ENCODE measurements at regions not wholly inside any gene's neighbourhood (a gene's known extent, or its start where the extent isn't known, plus 50 kb on each side); places are given as distances from the start of the nearest gene placed in this dataset.

DNA sequence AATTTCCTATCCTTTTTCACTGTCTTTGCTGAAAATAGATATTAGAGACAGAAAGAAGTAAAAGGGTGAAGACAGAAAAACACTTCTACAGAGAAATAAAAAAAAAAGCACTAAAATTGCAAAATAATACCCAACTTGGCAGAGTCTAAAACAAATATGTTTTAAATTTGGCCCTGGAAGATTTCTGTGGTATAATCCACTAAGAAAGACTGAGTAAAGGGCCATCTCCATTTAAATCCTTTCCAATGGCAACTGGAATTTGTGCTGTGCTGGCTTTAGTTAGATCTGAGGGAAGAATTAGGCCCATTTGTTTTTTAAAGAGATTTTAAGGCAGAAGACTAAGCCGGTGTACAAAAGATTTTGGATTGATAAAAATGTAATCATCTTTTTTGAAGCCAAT lies 321.2 kb downstream of the GJA1 start:
- Histone ChIP-seq H3K4me3 (no peak overlapping the region), H3K36me3 (no peaks in the 10 kb centered on the region), H3K27me3 (no peaks in the 10 kb centered on the region), H3K4me1 (peaks cover 28% of the 10 kb centered on the region), H3K9me3 (no peaks in the 10 kb centered on the region), H3K27ac (peak overlapping the region; percentile 68)
- DNase-seq (ENCODE audit: extremely low spot score in 2 of 2), result no peak
- intact Hi-C loops (cut with DNase I), result no loop called here
- TF ChIP-seq POLR2AphosphoS5 (IDR thresholded peaks at IDR 0.05; ENCODE audit: insufficient read depth in 1 of 2, low read depth in 1 of 2) (no peak), POLR2A (IDR thresholded peaks at IDR 0.05) (no peak)
- TF ChIP-seq, protein P1, sequence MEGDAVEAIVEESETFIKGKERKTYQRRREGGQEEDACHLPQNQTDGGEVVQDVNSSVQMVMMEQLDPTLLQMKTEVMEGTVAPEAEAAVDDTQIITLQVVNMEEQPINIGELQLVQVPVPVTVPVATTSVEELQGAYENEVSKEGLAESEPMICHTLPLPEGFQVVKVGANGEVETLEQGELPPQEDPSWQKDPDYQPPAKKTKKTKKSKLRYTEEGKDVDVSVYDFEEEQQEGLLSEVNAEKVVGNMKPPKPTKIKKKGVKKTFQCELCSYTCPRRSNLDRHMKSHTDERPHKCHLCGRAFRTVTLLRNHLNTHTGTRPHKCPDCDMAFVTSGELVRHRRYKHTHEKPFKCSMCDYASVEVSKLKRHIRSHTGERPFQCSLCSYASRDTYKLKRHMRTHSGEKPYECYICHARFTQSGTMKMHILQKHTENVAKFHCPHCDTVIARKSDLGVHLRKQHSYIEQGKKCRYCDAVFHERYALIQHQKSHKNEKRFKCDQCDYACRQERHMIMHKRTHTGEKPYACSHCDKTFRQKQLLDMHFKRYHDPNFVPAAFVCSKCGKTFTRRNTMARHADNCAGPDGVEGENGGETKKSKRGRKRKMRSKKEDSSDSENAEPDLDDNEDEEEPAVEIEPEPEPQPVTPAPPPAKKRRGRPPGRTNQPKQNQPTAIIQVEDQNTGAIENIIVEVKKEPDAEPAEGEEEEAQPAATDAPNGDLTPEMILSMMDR (IDR thresholded peaks at IDR 0.05), result no peak

DNA sequence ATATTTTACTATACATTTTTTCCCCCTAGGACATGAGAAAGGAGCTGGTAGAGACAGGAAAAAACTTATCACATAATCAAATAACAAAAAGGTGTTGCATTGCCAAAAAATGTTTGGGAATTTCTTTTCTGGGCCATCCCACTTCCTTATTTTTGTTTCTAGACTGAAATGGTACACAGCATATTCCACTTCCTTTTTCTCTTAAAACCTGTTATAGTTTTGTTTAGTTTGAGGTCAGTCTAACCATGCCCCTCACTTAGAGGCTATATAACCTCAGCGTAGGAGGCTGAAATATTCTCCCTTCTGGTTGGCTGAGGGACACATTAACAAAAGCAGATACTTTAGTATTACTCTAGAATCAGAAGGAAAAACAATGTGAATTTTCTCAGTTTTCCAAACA lies 323.9 kb downstream of the GJA1 start:
- no peaks in the 10 kb centered on the region for H3K27me3 ChIP-seq
- H3K36me3 ChIP-seq, result no peaks in the 10 kb centered on the region
- intact Hi-C loops (cut with DNase I), result no loop called here
- no peaks in the 10 kb centered on the region for H3K9me3 ChIP-seq
- no peak for DNase-seq (ENCODE audit: extremely low spot score in 2 of 2)
- TF ChIP-seq, protein P1 (IDR thresholded peaks at IDR 0.05), result no peak
- H3K4me3 ChIP-seq, result no peak overlapping the region
- H3K4me1 ChIP-seq, result peaks cover 28% of the 10 kb centered on the region
- H3K27ac ChIP-seq, result peak overlapping the region; percentile 18

DNA sequence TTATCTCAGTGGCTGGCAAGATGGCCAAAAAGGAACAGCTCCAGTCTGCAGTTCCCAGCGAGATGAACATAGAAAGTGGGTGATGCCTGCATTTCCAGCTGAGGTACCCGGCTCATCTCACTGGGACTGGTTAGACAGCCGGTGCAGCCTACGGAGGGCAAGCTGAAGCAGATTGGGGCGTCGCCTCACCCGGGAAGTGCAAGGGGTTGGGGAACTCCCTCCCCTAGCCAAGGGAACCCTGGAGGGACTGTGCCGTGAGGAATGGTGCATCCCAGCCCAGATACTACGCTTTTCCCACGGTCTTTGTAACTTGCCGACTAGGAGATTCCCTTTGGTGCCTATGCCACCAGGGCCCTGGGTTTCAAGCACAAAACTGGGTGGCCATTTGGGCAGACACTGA lies 324.7 kb downstream of the GJA1 start:
- Histone ChIP-seq H3K36me3 (no peaks in the 10 kb centered on the region), H3K27ac (no peak overlapping the region), H3K4me1 (peaks cover 20% of the 10 kb centered on the region), H3K4me3 (no peak overlapping the region), H3K9me3 (no peaks in the 10 kb centered on the region), H3K27me3 (no peaks in the 10 kb centered on the region)
- intact Hi-C loops (cut with DNase I), result no loop called here
- TF ChIP-seq POLR2AphosphoS5 (IDR thresholded peaks at IDR 0.05; ENCODE audit: insufficient read depth in 1 of 2, low read depth in 1 of 2) (no peak), POLR2A (IDR thresholded peaks at IDR 0.05) (no peak)
- TF ChIP-seq, protein P1 (IDR thresholded peaks at IDR 0.05), result no peak
- DNase-seq (ENCODE audit: extremely low spot score in 2 of 2), result no peak

DNA sequence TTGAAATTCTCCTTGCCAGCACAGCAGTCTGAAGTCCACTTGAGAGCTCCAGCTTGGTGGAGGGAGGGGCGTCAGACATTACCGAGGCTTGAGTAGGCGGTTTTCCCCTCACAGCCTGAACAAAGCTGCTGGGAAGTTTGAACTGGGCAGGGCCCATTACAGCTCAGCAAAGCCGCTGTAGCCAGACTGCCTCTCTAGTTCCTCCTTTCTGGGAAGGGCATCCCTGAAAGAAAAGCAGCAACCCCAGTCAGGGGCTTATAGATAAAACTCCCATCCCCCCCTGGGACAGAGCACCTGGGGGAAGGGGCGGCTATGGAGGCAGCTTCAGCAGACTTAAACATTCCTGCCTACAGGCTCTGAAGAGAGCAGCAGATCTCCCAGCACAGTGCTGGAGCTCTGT lies 325.3 kb downstream of the GJA1 start:
- Histone ChIP-seq H3K9me3 (no peaks in the 10 kb centered on the region), H3K4me1 (peaks cover 16% of the 10 kb centered on the region), H3K27ac (no peak overlapping the region), H3K36me3 (no peaks in the 10 kb centered on the region), H3K4me3 (no peak overlapping the region), H3K27me3 (no peaks in the 10 kb centered on the region)
- intact Hi-C loops (cut with DNase I), result no loop called here
- no peak for DNase-seq (ENCODE audit: extremely low spot score in 2 of 2)
- TF ChIP-seq, protein P1 (IDR thresholded peaks at IDR 0.05), result no peak
- TF ChIP-seq POLR2A (IDR thresholded peaks at IDR 0.05) (no peak), POLR2AphosphoS5 (IDR thresholded peaks at IDR 0.05; ENCODE audit: insufficient read depth in 1 of 2, low read depth in 1 of 2) (no peak)

DNA sequence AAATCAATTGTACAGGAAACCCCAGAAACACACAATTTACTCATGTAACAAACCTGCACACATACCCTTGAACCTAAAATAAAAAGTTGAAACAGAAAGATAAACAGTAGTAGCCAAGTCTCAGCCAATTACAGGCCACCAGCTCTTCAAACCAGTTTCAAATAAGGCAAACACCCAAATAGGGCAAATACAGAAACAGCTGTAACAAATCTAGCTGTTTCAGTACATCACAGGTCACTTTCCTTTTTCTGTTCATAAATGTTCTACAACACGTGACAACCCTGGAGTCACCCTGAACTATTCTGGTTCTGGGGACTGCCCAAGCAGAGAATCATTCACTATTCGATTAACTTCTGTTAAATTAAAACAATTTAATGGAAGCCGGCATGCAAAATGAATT lies 329.0 kb downstream of the GJA1 start:
- intact Hi-C loops (cut with DNase I), result no loop called here
- Histone ChIP-seq H3K27me3 (no peaks in the 10 kb centered on the region), H3K36me3 (no peaks in the 10 kb centered on the region), H3K4me3 (no peak overlapping the region), H3K4me1 (no peaks in the 10 kb centered on the region), H3K9me3 (no peaks in the 10 kb centered on the region), H3K27ac (no peak overlapping the region)
- no peak for DNase-seq (ENCODE audit: extremely low spot score in 2 of 2)
- TF ChIP-seq POLR2AphosphoS5 (IDR thresholded peaks at IDR 0.05; ENCODE audit: insufficient read depth in 1 of 2, low read depth in 1 of 2), result no peak
- TF ChIP-seq, protein P1 (IDR thresholded peaks at IDR 0.05), result no peak
- no peak for TF ChIP-seq POLR2A (IDR thresholded peaks at IDR 0.05)

All from vagina (tissue), 2 donors.